ENCODE measurements at regions not wholly inside any gene's neighbourhood (a gene's known extent, or its start where the extent isn't known, plus 50 kb on each side); places are given as distances from the start of the nearest gene placed in this dataset.

- TF ChIP-seq POLR2A (IDR thresholded peaks at IDR 0.05): no peak
- no peak for TF ChIP-seq CTCF (IDR thresholded peaks at IDR 0.05)
Measured at GRCh38 chr7:57300747-57301146, 149.2 kb upstream of the ZNF716 start.
